C1 segment of cervical spinal cord (tissue), 14 donors: ENCODE measurements at regions not wholly inside any gene's neighbourhood (a gene's known extent, or its start where the extent isn't known, plus 50 kb on each side); places are given as distances from the start of the nearest gene placed in this dataset.
A peak's percentile ranks its signal among the peaks of the same experiment; 100 is the strongest.

Source experiments
- DNase-seq, 14 donors: peaks; one replicate each; lab custom pipeline; 2025; lab: John Stamatoyannopoulos, UW

GRCh38 chr5:69019668-69020375 is 74.0 kb upstream of the SLC30A5 start:
- no peak for DNase-seq

- peak in 2 of 14 donors; percentile 5 for DNase-seq
Observed at GRCh38 chr5:69024241-69024651, 69.6 kb upstream of the SLC30A5 start.

GRCh38 chr5:69029292-69029691 is 64.5 kb upstream of the SLC30A5 start:
- DNase-seq: no peak

- DNase-seq: no peak
Observed at GRCh38 chr5:69030358-69031062, 63.3 kb upstream of the SLC30A5 start.

DNA sequence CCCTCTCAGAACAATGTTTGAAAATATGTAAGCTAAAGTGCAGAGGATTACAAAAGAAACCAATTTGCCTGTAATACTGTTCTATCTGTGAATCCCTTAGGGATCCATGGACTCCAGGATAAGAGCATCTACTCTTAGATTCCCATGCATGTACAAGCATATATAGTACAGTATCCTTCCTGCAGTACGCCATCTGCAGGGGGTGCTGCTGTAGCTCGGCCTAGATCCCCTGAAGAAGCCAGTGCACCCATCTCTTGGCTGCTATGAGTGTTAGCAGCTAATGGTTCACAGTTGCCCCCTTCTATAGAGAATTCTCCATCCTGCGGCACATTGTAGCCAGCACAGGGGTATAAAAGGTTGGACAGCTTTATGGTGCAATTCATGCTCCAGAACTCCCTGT is 61.8 kb upstream of the SLC30A5 start:
- no peak for DNase-seq

DNA sequence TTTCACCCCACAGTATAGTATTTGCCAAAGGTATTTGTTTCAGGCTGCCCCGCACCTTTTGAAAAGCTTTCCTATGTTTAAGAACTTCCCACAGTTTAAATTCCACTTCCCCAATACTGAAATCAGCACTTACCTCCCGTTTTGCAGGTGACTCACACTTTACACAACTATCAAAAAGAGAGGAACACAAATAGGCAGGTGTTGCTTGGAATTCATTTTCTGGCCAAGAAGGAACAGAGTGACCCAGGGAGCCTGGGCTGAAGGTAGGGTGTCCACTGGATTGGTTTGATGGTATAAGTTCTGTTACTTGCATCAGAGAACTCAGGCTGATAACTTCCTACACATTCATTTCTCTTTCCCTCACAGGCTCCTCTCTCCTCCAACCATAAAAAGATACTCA is 60.1 kb upstream of the SLC30A5 start:
- DNase-seq: no peak

GRCh38 chr5:69034898-69035297 is 58.9 kb upstream of the SLC30A5 start:
- DNase-seq: no peak

GRCh38 chr5:69035665-69036064 is 58.1 kb upstream of the SLC30A5 start:
- no peak for DNase-seq

GRCh38 chr5:69038539-69038938 is 55.3 kb upstream of the SLC30A5 start:
- DNase-seq: no peak

- DNase-seq: no peak
Observed at GRCh38 chr5:69039829-69040228, 54.0 kb upstream of the SLC30A5 start.

DNA sequence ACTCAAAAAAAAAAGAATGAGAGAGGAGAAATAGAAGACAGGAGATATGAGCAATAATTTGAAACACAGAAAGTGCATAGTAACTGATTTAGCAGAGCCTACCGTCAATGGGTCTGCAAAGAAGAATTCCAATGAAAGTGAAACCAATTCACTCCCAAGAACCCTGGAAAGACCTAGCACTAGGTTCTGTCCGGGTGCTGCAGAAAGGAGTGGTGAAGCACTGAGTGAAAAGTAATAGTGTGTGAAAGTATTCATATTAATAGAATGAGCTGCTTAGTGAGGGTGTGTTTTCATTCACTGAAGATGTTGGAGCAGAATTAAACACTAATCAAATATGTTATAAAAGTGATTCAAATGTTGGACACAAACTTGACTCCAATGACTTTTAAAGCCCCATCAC is 51.3 kb upstream of the SLC30A5 start:
- no peak for DNase-seq

DNA sequence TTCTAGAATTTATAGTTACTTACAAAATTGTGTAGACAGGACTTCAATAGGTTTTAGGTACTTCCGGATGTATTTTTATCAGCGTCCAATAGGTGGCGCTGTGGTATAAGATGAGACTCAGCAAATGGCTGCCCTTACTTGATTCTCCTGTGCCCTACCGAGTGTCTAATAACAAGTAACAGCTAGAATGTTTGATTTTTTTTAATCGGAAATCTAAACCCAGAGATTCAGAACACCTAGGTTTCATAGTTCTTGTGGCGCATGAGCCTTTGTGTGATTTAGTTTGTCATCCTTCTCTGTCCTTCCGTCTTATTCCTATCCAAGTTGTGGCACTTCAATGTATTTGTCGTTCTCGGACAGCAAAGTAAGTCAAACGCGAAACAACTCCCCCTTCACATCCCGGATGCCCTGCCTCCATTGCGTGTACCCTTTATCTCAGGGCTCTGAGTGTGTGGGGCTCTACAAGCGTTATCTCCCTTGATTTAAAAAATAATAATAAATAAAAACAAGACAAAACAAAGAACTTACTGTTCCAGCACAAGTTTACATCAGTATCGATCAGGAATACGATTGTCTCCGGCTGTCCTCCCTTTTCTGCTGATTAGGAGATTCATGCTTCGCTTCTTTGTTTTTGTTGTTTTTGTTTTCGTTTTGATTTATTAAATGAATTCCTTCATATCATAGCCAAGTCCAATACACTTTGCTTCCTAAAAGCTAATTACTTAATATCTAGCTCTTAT is 50.7 kb upstream of the SLC30A5 start:
- DNase-seq: peak in 12 of 14 donors; percentile 38 to 82 (median 68)

- no peak for DNase-seq
Observed at GRCh38 chr5:69043655-69043996, 50.2 kb upstream of the SLC30A5 start.
